ENCODE measurements at regions not wholly inside any gene's neighbourhood (a gene's known extent, or its start where the extent isn't known, plus 50 kb on each side); places are given as distances from the start of the nearest gene placed in this dataset.

DNA sequence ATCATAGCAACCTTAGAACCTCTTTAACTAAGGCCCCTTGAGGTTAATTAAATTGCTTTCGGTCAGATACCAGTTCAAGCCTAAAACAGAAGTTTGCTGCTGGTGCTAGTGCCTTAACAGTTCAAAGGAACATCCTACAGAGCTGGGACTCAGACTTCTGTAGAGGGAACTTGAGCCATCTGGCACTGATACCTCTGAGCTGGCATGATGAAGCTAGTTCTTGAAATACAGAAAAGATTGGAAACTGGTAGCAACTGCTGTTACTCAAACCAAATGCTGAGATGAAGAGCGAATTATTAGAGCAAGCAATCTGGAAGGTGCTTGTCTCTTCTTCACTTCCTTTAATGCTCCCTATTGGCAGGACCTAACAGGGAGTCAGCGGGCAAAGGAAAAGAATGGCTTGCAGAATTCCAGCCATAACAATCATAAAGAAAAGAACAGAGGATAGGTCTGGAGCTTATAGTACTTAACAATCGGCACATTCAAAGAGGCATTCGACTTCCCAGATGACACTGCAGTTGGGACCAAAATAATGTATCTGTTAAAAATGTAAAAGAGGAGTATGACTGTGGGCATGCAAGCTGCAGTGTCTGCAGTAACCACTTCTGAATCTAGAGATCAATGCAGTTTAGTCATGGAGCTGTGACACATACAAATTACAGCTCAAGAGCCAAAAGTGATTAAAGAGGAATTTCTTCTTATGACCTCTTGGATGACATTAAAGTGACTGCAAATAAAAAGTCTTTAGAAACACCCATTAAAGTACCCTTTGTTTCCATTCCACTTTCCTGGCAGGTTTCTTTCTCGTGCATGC is 298.9 kb downstream of the PDGFC start:
- no peak overlapping the region for H3K4me3 ChIP-seq
- TF ChIP-seq, protein P1, sequence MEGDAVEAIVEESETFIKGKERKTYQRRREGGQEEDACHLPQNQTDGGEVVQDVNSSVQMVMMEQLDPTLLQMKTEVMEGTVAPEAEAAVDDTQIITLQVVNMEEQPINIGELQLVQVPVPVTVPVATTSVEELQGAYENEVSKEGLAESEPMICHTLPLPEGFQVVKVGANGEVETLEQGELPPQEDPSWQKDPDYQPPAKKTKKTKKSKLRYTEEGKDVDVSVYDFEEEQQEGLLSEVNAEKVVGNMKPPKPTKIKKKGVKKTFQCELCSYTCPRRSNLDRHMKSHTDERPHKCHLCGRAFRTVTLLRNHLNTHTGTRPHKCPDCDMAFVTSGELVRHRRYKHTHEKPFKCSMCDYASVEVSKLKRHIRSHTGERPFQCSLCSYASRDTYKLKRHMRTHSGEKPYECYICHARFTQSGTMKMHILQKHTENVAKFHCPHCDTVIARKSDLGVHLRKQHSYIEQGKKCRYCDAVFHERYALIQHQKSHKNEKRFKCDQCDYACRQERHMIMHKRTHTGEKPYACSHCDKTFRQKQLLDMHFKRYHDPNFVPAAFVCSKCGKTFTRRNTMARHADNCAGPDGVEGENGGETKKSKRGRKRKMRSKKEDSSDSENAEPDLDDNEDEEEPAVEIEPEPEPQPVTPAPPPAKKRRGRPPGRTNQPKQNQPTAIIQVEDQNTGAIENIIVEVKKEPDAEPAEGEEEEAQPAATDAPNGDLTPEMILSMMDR (IDR thresholded peaks at IDR 0.05), result no peak
- no peak overlapping the region for H3K27ac ChIP-seq
- DNase-seq (ENCODE audit: low spot score), result no peak

DNA sequence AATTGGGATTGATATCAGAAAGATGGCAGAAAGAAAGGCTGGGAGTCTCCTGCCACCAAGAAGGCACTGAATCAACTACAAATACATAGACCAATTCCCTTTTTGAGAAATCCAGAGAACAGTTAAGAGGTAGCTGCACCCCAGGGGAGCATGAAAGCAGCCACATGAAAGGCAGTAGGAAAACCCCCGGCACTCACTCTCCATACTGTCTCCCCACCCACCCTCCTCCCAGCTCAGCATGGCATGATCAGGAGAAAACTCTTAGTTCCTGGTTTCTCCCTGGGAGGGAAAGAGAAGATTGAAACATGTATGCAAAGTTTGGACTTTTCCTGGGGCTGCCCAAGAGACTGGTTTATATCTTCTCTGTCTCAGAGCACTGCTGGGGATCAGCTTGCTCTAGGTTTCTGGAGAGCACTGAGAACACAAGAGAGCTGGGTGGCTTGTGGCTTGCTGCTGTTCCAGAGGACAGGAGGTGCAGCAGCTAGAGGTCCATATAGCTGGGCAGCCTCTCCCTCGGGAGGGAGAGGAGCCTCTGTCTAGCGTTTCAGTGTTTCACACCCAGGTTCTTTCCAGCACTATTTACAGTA is 305.7 kb downstream of the PDGFC start:
- TF ChIP-seq, protein P1 (IDR thresholded peaks at IDR 0.05), result no peak
- no peak overlapping the region for H3K27ac ChIP-seq
- no peak overlapping the region for H3K4me3 ChIP-seq
- DNase-seq (ENCODE audit: low spot score), result no peak

DNA sequence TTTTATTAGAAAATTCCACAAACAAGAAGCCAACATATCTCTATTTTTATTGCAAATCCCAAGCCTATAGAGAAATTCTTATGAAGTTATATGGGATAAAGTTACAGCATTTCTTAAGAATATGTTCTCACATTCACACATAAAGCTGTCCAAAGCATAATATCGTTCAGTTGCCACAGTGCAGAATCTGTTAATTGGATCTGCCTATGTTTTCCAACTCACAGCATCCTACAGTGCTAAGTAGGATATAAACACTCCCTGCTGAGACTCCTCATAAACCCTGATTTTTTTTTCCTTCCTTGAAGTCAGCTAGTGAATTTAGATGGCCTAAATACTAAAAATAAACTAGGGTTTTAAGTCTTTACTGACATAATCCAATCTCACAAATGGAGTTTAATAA is 307.9 kb downstream of the PDGFC start:
- TF ChIP-seq, protein P1 (IDR thresholded peaks at IDR 0.05), result no peak
- no peak overlapping the region for H3K4me3 ChIP-seq
- DNase-seq (ENCODE audit: low spot score), result no peak
- no peak overlapping the region for H3K27ac ChIP-seq

DNA sequence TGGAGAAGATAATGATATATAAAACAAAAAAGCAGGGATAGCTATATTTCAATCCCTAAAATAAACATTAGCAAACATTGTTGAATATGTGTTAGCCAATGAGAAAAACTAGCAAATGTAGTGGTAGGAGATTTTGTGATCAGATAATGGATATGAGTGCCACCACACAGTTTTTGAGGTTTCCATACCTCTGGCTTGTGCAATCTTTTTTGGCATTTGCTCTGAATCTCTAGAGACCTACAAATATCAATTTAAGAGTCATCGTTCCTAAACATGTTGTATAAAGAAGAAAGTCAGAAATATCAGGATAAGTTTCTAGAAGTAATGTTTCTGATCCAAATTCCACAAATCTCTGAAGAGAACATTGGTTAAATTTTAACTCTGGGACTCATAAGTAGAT is 308.7 kb downstream of the PDGFC start:
- Histone ChIP-seq H3K27ac (no peak overlapping the region), H3K4me3 (no peak overlapping the region)
- no peak for DNase-seq (ENCODE audit: low spot score)
- TF ChIP-seq, protein P1 (IDR thresholded peaks at IDR 0.05), result no peak

DNA sequence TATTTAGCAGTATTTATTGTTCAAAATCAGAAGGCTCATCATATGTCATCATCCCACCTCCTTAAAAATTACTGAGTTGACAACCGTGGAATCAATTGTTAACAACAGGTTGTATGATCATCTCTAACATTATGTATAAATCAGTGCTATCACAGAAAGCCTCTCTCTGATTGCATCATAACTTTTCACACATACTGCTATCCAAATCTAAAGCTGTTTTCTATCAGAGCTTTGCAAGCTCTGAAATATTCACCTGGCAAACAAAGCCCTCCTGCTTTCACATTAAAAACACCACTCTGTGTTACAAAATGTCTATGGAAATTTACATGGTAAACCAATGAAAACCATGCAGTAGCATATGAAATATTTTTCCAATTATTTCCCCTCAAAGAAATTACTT is 310.0 kb downstream of the PDGFC start:
- H3K27ac ChIP-seq, result no peak overlapping the region
- no peak overlapping the region for H3K4me3 ChIP-seq
- DNase-seq (ENCODE audit: low spot score), result no peak
- TF ChIP-seq, protein P1 (IDR thresholded peaks at IDR 0.05), result no peak

DNA sequence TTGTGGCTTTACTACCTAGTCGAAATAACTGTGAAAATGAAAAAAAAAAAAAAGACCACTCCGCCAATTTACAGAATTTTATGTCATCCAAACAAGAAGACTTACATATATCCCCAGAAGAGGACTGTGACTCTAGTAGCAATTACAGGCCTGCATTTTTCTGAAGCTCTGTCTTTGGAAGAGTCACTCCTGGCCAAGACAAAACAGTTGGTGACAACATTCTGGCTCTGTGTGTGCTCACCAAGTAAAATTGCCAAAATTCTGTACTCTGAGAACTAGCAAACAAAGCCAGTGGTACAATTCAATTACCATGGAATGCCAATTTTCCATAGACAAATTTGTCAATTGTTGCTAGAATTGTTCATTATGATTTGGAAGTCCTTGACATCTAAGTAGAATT is 311.1 kb downstream of the PDGFC start:
- DNase-seq (ENCODE audit: low spot score), result no peak
- TF ChIP-seq, protein P1 (IDR thresholded peaks at IDR 0.05), result no peak
- no peak overlapping the region for H3K4me3 ChIP-seq
- no peak overlapping the region for H3K27ac ChIP-seq

DNA sequence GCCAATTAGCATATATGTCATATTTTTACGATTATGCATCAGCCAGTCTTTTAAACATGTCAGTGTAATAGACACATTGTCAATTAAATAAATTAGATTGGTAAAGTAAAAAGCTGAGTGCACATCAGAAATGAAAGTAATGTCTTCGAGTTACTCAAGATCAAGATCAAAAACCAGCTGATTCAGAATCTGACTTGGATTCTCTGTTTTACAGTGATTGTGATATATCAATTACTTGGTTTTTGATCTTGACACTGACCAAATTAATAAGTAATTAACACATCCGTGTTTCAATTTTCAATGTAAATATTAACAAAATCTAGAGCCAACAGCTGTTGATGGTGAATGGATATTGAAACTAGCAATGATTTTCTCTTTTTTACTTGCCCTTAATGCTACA is 311.6 kb downstream of the PDGFC start:
- Histone ChIP-seq H3K27ac (no peak overlapping the region), H3K4me3 (no peak overlapping the region)
- DNase-seq (ENCODE audit: low spot score), result no peak
- TF ChIP-seq, protein P1 (IDR thresholded peaks at IDR 0.05), result no peak

Measured in coronary artery (tissue), 2 donors.